HG03103 (cell line): ENCODE measurements at regions not wholly inside any gene's neighbourhood (a gene's known extent, or its start where the extent isn't known, plus 50 kb on each side); places are given as distances from the start of the nearest gene placed in this dataset.

Experiments
- ATAC-seq: cut with Tn5 transposase; IDR thresholded peaks from one replicate; pipeline ENCODE4 v1.9.1; 2021; ENCODE audit warnings: low read depth; ENCODE audit not compliant: unreplicated experiment

- no peak for ATAC-seq
These were observed 202.0 kb upstream of the KRR1 start for GRCh38 chr12:75713434-75713833.

GRCh38 chr12:75712223-75712622 lies 200.8 kb upstream of the KRR1 start:
- ATAC-seq = no peak

- no peak for ATAC-seq
These were observed 199.9 kb upstream of the KRR1 start for GRCh38 chr12:75711271-75711670.

- ATAC-seq = no peak
These were observed 199.1 kb upstream of the KRR1 start for GRCh38 chr12:75710361-75711069.

GRCh38 chr12:75709503-75709902 lies 198.1 kb upstream of the KRR1 start:
- no peak for ATAC-seq

GRCh38 chr12:75708802-75709201 lies 197.4 kb upstream of the KRR1 start:
- no peak for ATAC-seq

- ATAC-seq = no peak
These were observed 196.6 kb upstream of the KRR1 start for GRCh38 chr12:75707983-75708382.

- no peak for ATAC-seq
These were observed 195.6 kb upstream of the KRR1 start for GRCh38 chr12:75706786-75707605.

GRCh38 chr12:75705749-75706711 lies 194.6 kb upstream of the KRR1 start:
- ATAC-seq = no peak

- no peak for ATAC-seq
These were observed 193.3 kb upstream of the KRR1 start for GRCh38 chr12:75704664-75705063.

GRCh38 chr12:75704208-75704607 lies 192.8 kb upstream of the KRR1 start:
- ATAC-seq = no peak

GRCh38 chr12:75703131-75703530 lies 191.7 kb upstream of the KRR1 start:
- no peak for ATAC-seq

- no peak for ATAC-seq
These were observed 191.2 kb upstream of the KRR1 start for GRCh38 chr12:75702477-75703093.

- no peak for ATAC-seq
These were observed 190.4 kb upstream of the KRR1 start for GRCh38 chr12:75701859-75702258.

GRCh38 chr12:75699728-75700496 lies 188.5 kb upstream of the KRR1 start:
- no peak for ATAC-seq

GRCh38 chr12:75699251-75699650 lies 187.8 kb upstream of the KRR1 start:
- ATAC-seq = no peak

GRCh38 chr12:75698052-75698451 lies 186.6 kb upstream of the KRR1 start:
- ATAC-seq = no peak

- no peak for ATAC-seq
These were observed 184.5 kb upstream of the KRR1 start for GRCh38 chr12:75695926-75696325.

- ATAC-seq = no peak
These were observed 183.3 kb upstream of the KRR1 start for GRCh38 chr12:75694534-75695268.
